ENCODE measurements at regions not wholly inside any gene's neighbourhood (a gene's known extent, or its start where the extent isn't known, plus 50 kb on each side); places are given as distances from the start of the nearest gene placed in this dataset.

GRCh38 chr2:118521272-118521671, 326.2 kb downstream of the EN1 start:
- TF ChIP-seq CTCF (IDR thresholded peaks at IDR 0.05) (no peak), EZH2phosphoT487 (IDR thresholded peaks at IDR 0.05) (no peak)

Data from neural progenitor cell (in vitro differentiated cells).